ENCODE measurements at regions not wholly inside any gene's neighbourhood (a gene's known extent, or its start where the extent isn't known, plus 50 kb on each side); places are given as distances from the start of the nearest gene placed in this dataset.

DNA sequence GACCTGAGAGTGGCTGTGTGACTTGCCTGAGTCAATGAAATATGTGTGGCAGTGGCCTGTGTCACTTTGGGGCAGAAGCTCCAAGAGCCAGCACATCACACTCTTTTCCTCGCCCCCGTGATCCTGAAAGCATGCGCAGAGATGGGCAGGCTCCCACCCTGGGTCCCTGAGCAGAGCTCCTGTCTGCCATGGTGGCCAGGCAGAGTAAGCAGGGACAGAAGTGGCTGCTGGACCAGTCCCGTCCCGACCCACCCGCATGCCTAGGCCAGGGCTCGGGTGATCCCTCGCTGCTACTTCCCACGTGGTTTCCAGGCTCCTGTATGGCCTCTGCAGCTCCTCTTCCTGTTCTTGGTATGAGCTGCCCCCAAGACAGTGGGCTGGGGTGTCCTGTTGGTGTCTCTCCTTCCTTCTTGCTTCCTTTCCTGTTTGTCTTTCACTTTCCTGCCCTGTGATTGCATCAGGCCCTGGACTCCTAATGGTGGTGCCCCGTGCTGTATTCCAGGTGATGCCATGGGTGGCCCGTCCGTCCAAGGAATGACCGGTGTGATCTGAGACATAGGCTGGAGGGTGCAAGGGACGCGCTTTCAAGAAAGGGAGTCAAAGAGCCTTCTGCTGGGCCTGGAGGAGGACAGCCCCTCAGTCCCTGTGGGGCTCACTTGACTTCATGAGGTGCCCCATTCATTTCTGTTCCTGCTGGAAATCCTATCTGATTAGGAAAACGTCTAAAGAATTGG is 71.4 kb upstream of the SHH start:
- H3K9me3 ChIP-seq (replicated peaks in 1 of 11), result no peaks in the 10 kb centered on the region
- H3K27me3 ChIP-seq, result no peaks in the 10 kb centered on the region
- no peak overlapping the region for H3K4me2 ChIP-seq
- peaks cover 5 to 18% (median 7%) of the 10 kb centered on the region in 10 experiments; a peak in 11 of 20 replicates for H3K4me1 ChIP-seq
- no peak overlapping the region for H3K9ac ChIP-seq
- no peak for TF ChIP-seq Cebpa-rat (IDR thresholded peaks at IDR 0.05)
- no peak overlapping the region for H3K27ac ChIP-seq
- no peaks in the 10 kb centered on the region for H4K20me1 ChIP-seq
- H3K4me3 ChIP-seq, result no peak overlapping the region
- no peaks in the 10 kb centered on the region for H3K36me3 ChIP-seq

DNA sequence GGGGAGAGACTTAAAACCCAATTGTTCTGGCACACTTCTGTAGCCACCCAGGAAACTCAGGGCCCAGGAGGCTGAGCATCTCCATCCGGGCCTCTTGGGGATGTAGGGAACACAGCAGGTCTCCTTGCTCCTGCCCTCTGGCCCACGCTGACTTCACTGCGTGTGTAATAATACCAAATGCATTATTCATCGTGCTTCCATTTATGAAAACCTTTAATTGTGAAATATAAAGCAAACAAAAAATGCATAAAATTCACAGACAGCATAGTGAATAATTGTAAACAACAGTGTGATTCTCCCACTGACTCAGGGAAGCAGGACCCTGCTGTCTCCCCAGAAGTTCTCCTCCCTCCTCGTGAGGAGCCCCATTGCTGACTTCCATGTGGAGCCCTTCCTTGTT is 70.3 kb upstream of the SHH start:
- H4K20me1 ChIP-seq, result no peaks in the 10 kb centered on the region
- H3K9ac ChIP-seq, result no peak overlapping the region
- TF ChIP-seq Cebpa-rat (IDR thresholded peaks at IDR 0.05), result no peak
- H3K36me3 ChIP-seq, result no peaks in the 10 kb centered on the region
- H3K27me3 ChIP-seq, result no peaks in the 10 kb centered on the region
- H3K4me1 ChIP-seq, result peaks cover 5 to 18% (median 7%) of the 10 kb centered on the region in 10 experiments; a peak in 11 of 20 replicates
- H3K4me3 ChIP-seq, result no peak overlapping the region
- H3K4me2 ChIP-seq, result no peak overlapping the region
- no peak overlapping the region for H3K27ac ChIP-seq
- H3K9me3 ChIP-seq (replicated peaks in 1 of 11), result no peaks in the 10 kb centered on the region

DNA sequence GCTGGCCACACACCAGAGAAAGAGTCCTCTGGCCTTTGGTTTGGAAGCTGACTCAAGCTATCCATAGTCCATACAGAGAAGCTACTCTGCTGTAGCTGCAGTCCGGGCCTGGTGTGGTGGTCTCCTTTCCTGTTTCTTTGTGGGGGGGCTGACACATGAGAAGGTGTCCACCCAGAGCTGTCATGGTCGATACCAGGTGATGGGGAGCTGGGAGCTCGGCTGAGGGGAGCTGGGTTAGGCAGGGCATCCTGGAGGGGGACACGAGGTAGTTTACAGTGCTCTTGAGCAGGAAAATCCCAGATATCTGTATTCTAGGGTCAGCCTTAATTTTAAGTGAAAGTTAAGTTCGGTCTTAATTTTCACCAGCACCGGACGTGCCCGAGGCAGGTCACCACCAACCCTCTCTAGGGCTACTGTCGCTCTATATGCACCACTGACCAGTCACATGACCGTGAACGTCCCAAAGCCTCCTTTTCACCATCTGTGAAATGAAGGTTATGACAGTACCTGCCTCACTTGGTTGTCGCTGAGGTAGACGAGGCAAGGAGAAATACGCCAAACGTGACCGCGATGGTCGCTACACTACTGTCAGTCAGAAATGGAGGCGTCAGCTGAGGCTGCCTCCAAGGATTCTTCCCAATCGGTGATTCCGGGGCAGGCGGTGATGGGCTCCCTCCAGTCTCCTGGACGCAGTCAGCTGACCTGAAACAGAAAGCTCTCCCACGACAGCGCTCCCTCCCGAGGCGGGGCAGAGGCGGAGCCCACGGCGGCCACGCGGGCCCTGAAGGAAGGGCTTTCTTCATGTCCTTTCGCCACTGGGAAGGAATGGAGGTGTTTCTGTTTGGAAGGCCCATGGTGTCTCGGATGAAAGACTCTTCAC is 69.4 kb upstream of the SHH start:
- Histone ChIP-seq H3K9ac (no peak overlapping the region), H3K36me3 (no peaks in the 10 kb centered on the region), H3K4me3 (no peak overlapping the region), H4K20me1 (no peaks in the 10 kb centered on the region), H3K4me1 (peaks cover 2 to 12% (median 5%) of the 10 kb centered on the region in 10 experiments; a peak in 10 of 20 replicates), H3K9me3 (replicated peaks in 1 of 11) (no peaks in the 10 kb centered on the region), H3K4me2 (no peak overlapping the region), H3K27ac (no peak overlapping the region), H3K27me3 (no peaks in the 10 kb centered on the region)
- no peak for TF ChIP-seq Cebpa-rat (IDR thresholded peaks at IDR 0.05)

DNA sequence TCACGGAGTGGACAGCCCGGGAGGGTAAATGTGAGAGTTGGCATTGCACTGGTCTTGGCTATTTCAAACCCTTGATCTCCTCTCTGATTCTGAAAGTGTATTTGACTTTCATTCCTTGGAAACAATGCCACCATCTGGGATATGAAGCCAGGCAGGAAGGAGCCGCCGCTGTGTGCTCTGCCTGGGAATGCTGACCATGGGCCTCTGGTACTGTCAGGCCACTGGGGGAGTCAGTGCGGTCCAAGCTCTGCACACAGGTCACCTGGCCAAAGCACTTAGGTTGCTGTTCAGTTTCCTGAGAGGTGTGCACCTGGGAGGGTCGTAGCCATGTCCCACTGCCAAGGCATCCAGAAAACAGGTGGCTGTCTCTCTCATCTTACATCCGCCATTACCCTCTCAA is 68.5 kb upstream of the SHH start:
- no peak for TF ChIP-seq Cebpa-rat (IDR thresholded peaks at IDR 0.05)
- Histone ChIP-seq H3K9me3 (replicated peaks in 1 of 11) (no peaks in the 10 kb centered on the region), H4K20me1 (no peaks in the 10 kb centered on the region), H3K4me2 (no peak overlapping the region), H3K9ac (no peak overlapping the region), H3K27ac (no peak overlapping the region), H3K36me3 (no peaks in the 10 kb centered on the region), H3K4me1 (peaks cover 0 to 9% (median 5%) of the 10 kb centered on the region in 10 experiments; a peak in 5 of 20 replicates), H3K27me3 (no peaks in the 10 kb centered on the region), H3K4me3 (no peak overlapping the region)

DNA sequence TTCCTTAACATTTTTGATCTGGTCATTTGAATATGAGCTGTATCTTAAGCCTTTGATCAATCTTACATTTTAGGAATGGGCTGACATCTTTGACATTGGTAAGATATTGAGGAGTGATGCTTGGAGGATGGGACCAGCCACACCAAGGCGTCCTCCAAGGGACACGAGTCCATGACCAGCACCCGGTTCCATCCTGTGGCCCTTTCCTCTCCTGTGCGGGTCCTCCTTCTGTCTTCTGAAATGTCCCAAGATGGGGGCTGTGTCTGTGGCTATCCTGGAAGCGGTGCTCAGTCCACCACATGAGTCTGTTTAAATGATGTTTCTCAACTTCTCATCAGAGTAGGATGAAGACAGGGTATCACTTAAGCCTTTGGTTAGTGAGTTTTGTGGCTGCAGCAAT is 67.3 kb upstream of the SHH start:
- Histone ChIP-seq H3K4me1 (peaks cover 0 to under 1% (median 0%) of the 10 kb centered on the region in 10 experiments; a peak in 2 of 20 replicates), H3K4me3 (no peak overlapping the region), H3K9me3 (replicated peaks in 1 of 11) (no peaks in the 10 kb centered on the region), H3K9ac (no peak overlapping the region), H4K20me1 (no peaks in the 10 kb centered on the region), H3K4me2 (no peak overlapping the region), H3K27me3 (no peaks in the 10 kb centered on the region), H3K27ac (no peak overlapping the region), H3K36me3 (no peaks in the 10 kb centered on the region)
- no peak for TF ChIP-seq Cebpa-rat (IDR thresholded peaks at IDR 0.05)

DNA sequence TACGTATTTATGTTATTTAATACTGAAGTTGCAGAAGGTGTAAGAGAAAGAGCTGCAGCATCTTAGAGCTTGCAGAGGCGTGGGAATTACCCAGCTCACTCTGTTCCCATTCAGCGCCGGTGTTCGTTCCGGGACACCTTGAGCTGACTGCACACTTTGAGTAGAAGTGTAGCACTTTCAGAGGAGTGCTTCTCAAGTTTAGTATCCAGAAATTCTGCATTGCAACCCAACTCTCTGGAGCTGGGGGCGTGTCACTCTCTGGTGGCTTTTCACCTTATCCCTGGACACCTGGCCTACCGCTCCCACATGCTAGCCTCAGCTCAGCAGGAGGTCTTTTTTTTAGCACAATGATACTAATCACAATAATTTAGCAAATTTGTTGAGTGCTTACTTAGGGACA is 66.4 kb upstream of the SHH start:
- H3K4me1 ChIP-seq, result no peaks in the 10 kb centered on the region
- no peak overlapping the region for H3K4me3 ChIP-seq
- H3K9ac ChIP-seq, result no peak overlapping the region
- no peaks in the 10 kb centered on the region for H3K27me3 ChIP-seq
- no peak overlapping the region for H3K27ac ChIP-seq
- TF ChIP-seq Cebpa-rat (IDR thresholded peaks at IDR 0.05), result no peak
- no peaks in the 10 kb centered on the region for H3K9me3 ChIP-seq (replicated peaks in 1 of 11)
- no peak overlapping the region for H3K4me2 ChIP-seq
- H3K36me3 ChIP-seq, result no peaks in the 10 kb centered on the region
- no peaks in the 10 kb centered on the region for H4K20me1 ChIP-seq

DNA sequence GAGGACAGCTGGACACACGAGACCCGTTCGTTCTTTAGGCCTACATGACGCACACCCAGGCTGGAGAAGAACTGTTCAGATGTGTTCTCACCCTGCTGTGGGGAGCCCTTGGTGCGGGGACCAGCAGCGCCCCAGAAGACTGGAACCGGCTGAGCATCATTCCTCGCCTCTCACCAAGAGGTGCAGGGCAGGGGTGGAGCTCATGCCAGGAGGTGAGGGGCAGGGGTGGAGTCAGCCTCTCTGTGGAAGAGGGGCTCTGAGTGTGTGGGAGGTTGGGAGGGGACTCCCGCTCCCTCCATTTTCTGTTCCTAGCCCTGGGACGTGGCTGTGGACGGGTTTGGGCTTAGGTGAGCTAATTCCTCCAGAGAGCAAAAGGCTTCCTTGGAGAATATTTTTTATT is 66.0 kb upstream of the SHH start:
- Histone ChIP-seq H3K27me3 (no peaks in the 10 kb centered on the region), H3K27ac (no peak overlapping the region), H4K20me1 (no peaks in the 10 kb centered on the region), H3K4me2 (no peak overlapping the region), H3K9me3 (replicated peaks in 1 of 11) (no peaks in the 10 kb centered on the region), H3K4me3 (no peak overlapping the region), H3K36me3 (no peaks in the 10 kb centered on the region), H3K9ac (no peak overlapping the region), H3K4me1 (no peaks in the 10 kb centered on the region)
- TF ChIP-seq Cebpa-rat (IDR thresholded peaks at IDR 0.05), result no peak

DNA sequence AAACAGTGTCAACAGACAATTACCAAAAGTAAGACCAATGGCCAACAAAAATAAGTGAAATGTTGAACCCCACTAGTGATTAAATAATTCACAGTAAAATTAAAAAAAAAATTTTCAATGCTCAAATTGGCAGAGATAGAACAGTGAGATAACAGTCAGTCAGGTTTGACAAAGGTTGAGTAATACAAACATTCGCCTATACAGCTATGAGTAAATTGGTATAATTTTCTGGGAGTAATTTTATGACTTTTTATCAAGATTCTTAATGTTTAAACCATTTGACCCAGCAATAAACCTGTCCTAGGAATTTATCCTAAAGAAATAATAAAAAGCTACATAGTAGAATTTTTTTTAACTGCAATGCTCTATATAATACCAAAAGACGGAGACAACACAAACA is 64.9 kb upstream of the SHH start:
- TF ChIP-seq Cebpa-rat (IDR thresholded peaks at IDR 0.05), result no peak
- Histone ChIP-seq H3K4me3 (no peak overlapping the region), H3K27me3 (no peaks in the 10 kb centered on the region), H3K9ac (no peak overlapping the region), H3K27ac (no peak overlapping the region), H3K36me3 (no peaks in the 10 kb centered on the region), H4K20me1 (no peaks in the 10 kb centered on the region), H3K4me2 (no peak overlapping the region), H3K4me1 (no peaks in the 10 kb centered on the region), H3K9me3 (replicated peaks in 1 of 11) (no peaks in the 10 kb centered on the region)

DNA sequence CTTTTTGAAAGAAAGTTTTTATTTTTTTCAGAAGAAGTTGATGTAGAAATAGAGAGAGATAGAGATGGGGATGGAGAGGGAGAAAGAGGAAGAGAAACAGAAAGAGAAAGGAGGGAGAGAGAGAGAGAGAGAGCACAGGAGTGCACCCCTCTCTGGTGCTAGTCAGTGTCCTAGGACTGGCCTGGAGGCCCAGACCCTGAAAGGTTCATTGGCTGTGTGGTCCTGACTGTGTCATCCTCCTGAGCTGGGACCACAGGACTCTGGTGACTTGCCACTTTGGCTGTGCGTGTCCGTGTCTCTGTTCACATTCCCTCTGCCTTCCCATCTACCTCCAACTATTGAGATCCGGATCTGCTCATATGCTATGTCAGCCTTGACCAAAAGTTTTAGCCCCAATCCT is 62.1 kb upstream of the SHH start:
- H3K4me1 ChIP-seq, result no peaks in the 10 kb centered on the region
- H3K4me3 ChIP-seq, result no peak overlapping the region
- no peaks in the 10 kb centered on the region for H3K27me3 ChIP-seq
- peaks cover 0 to 2% (median 0%) of the 10 kb centered on the region in 11 experiments; a peak in 3 of 22 replicates for H3K9me3 ChIP-seq (replicated peaks in 1 of 11)
- no peaks in the 10 kb centered on the region for H4K20me1 ChIP-seq
- no peak overlapping the region for H3K4me2 ChIP-seq
- no peak overlapping the region for H3K9ac ChIP-seq
- no peaks in the 10 kb centered on the region for H3K36me3 ChIP-seq
- no peak overlapping the region for H3K27ac ChIP-seq
- no peak for TF ChIP-seq Cebpa-rat (IDR thresholded peaks at IDR 0.05)

All from BLaER1 treated with 17β-estradiol and CSF1 and Interleukin-3, amounts not matched to agents 10 nM and 100 nM (cell line).